Cardiac muscle cell (in vitro differentiated cells and primary cell): ENCODE measurements at regions not wholly inside any gene's neighbourhood (a gene's known extent, or its start where the extent isn't known, plus 50 kb on each side); places are given as distances from the start of the nearest gene placed in this dataset.

Source experiments
- DNase-seq, 2 donors: peaks; one replicate each; pipeline versions ENCODE4 v3.0.0 to v3.0.0-alpha.2; 2010 to 2017; ENCODE audit warnings: low read depth in 1 of 2, low spot score in 1 of 2
- H3K27ac ChIP-seq: fragments of 200-600 bp; sonication (generic); 2 replicates; pipeline ENCODE4 v1.5.1; 2016
- H3K27me3 ChIP-seq: fragments of 200-600 bp; sonication (generic); 2 replicates; pipeline ENCODE4 v1.6.0; 2016; ENCODE audit warnings: control low read depth
- H3K36me3 ChIP-seq: fragments of 200-600 bp; sonication (generic); 2 replicates; pipeline ENCODE4 v1.5.1; 2016; ENCODE audit warnings: control low read depth
- H3K4me1 ChIP-seq: fragments of 200-600 bp; sonication (generic); 2 replicates; pipeline ENCODE4 v1.8.1; 2017; ENCODE audit warnings: low read depth, mild to moderate bottlenecking, mixed run types
- H3K4me3 ChIP-seq: fragments of 200-600 bp; sonication (generic); 2 replicates; pipeline ENCODE4 v1.5.1; 2016; ENCODE audit warnings: mild to moderate bottlenecking
- H3K9me3 ChIP-seq: fragments of 200-600 bp; sonication (generic); 2 replicates; pipeline ENCODE4 v1.5.1; 2017; ENCODE audit warnings: low read depth, mild to moderate bottlenecking, control low read depth
- TF ChIP-seq, protein P1 (sequence below): IDR thresholded peaks from 2 replicates; pipeline ENCODE4 v1.5.1; 2012; ENCODE audit warnings: low read depth, mild to moderate bottlenecking, low read length

- peaks cover 3% of the 10 kb centered on the region for H3K4me1 ChIP-seq
- no peak overlapping the region for H3K27ac ChIP-seq
- TF ChIP-seq, protein P1, sequence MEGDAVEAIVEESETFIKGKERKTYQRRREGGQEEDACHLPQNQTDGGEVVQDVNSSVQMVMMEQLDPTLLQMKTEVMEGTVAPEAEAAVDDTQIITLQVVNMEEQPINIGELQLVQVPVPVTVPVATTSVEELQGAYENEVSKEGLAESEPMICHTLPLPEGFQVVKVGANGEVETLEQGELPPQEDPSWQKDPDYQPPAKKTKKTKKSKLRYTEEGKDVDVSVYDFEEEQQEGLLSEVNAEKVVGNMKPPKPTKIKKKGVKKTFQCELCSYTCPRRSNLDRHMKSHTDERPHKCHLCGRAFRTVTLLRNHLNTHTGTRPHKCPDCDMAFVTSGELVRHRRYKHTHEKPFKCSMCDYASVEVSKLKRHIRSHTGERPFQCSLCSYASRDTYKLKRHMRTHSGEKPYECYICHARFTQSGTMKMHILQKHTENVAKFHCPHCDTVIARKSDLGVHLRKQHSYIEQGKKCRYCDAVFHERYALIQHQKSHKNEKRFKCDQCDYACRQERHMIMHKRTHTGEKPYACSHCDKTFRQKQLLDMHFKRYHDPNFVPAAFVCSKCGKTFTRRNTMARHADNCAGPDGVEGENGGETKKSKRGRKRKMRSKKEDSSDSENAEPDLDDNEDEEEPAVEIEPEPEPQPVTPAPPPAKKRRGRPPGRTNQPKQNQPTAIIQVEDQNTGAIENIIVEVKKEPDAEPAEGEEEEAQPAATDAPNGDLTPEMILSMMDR = no peak
- H3K9me3 ChIP-seq = no peaks in the 10 kb centered on the region
- no peak overlapping the region for H3K4me3 ChIP-seq
- H3K36me3 ChIP-seq = no peaks in the 10 kb centered on the region
- no peaks in the 10 kb centered on the region for H3K27me3 ChIP-seq
- peak in 1 of 2 donors; percentile 64 for DNase-seq
These were observed 104.2 kb upstream of the CLSTN2 start for GRCh38 chr3:139830817-139831216.

DNA sequence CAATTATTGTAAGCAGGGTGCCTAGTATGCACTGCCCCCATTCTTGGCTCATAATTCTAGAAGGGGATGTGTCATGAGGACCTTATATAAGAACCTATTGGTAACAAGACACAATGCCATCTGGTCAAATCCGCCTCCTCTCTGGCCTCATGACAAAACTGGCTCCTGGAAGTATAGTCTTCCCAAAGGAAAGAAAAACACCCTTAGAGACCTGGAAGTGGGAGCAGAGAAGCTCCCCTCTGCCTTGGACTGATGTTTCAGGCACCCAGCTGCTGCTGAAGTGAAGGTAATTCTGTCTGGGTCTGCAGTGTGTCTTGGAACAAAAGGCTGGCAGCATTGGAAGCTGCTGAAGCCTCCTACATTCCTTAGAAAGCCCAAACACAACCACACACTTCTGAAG, 107.2 kb upstream of the CLSTN2 start:
- no peak overlapping the region for H3K4me3 ChIP-seq
- TF ChIP-seq, protein P1 = no peak
- peaks cover 3% of the 10 kb centered on the region for H3K4me1 ChIP-seq
- no peak for DNase-seq
- H3K27ac ChIP-seq = no peak overlapping the region
- H3K36me3 ChIP-seq = no peaks in the 10 kb centered on the region
- H3K27me3 ChIP-seq = no peaks in the 10 kb centered on the region
- no peaks in the 10 kb centered on the region for H3K9me3 ChIP-seq

- H3K27ac ChIP-seq = no peak overlapping the region
- TF ChIP-seq, protein P1 = no peak
- DNase-seq = no peak
- no peak overlapping the region for H3K4me3 ChIP-seq
- H3K36me3 ChIP-seq = no peaks in the 10 kb centered on the region
- peaks cover 3% of the 10 kb centered on the region for H3K4me1 ChIP-seq
- H3K9me3 ChIP-seq = no peaks in the 10 kb centered on the region
- no peaks in the 10 kb centered on the region for H3K27me3 ChIP-seq
These were observed 110.1 kb upstream of the CLSTN2 start for GRCh38 chr3:139824864-139825263.

DNA sequence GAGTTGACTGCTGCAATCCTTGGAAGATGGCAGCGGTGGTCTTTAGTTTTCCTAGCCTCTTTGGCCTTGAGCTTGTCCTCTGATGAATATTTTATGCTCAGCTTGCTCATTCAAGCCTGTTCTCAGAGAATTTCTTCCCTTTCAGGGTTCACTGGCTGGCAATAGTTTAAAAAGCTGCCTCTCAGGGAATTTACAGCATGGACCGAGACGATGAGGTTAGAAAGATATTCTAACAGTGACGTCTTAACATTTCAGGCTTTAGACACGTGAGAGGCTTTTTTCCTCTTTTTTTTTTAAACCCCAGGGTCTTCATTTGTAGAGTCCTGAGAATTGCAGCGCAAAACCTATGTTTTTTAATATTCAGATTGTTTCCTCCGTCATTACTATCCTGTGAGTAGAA, 120.3 kb upstream of the CLSTN2 start:
- TF ChIP-seq, protein P1 = no peak

GRCh38 chr3:139811331-139811730, 123.7 kb upstream of the CLSTN2 start:
- TF ChIP-seq, protein P1 = no peak
- Histone ChIP-seq H3K9me3 (no peaks in the 10 kb centered on the region), H3K27ac (no peak overlapping the region), H3K4me3 (no peak overlapping the region), H3K27me3 (no peaks in the 10 kb centered on the region), H3K36me3 (no peaks in the 10 kb centered on the region), H3K4me1 (peaks cover 14% of the 10 kb centered on the region)
- DNase-seq = no peak

More for the DNA sequence above, 120.3 kb upstream of the CLSTN2 start:
- Histone ChIP-seq H3K4me1 (peaks cover 14% of the 10 kb centered on the region), H3K27ac (no peak overlapping the region), H3K9me3 (no peaks in the 10 kb centered on the region), H3K36me3 (no peaks in the 10 kb centered on the region), H3K27me3 (no peaks in the 10 kb centered on the region), H3K4me3 (no peak overlapping the region)
- DNase-seq = no peak

DNA sequence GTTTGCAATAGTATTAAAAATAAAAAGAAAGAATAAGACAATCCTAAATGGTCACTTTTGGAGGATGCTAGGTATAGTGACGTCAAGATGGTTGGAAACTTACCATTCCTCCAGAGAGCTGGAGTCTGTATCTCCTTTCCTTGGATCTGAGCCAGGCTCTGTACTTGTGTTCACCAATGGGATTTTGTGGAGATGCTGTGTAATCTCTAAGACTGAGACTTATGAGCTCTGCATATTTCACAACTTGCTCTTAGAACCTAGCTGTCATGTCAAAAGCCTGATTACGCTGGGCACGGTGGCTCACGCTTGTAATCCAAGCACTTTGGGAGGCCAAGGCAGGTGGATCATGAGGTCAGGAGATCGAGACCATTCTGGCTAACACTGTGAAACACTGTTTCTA, 126.8 kb upstream of the CLSTN2 start:
- no peaks in the 10 kb centered on the region for H3K36me3 ChIP-seq
- DNase-seq = no peak
- TF ChIP-seq, protein P1 = no peak
- no peak overlapping the region for H3K4me3 ChIP-seq
- H3K9me3 ChIP-seq = no peaks in the 10 kb centered on the region
- no peaks in the 10 kb centered on the region for H3K27me3 ChIP-seq
- no peak overlapping the region for H3K27ac ChIP-seq
- peaks cover 14% of the 10 kb centered on the region for H3K4me1 ChIP-seq
